ENCODE measurements at regions not wholly inside any gene's neighbourhood (a gene's known extent, or its start where the extent isn't known, plus 50 kb on each side); places are given as distances from the start of the nearest gene placed in this dataset.

DNA sequence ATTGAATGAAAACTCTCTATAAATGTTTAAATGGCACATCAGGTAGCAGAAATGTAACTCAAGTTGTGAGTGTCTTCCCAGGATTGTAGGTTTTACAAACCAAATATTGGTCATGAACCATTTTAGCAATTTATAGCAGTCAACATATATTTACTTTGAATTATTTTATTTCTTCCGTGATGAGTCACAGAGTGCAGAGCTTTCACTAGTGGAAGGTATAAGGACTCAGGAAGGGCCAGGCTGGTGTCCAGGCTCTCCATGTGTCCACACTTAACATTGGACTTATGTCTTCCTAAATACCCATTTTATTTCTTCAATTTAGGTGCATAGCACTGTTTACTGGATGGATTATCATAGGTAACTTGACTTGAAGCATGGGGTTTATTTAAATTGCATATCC lies 120.9 kb downstream of the OLIG3 start:
- Mint-ChIP-seq H3K27me3 (no peaks in the 10 kb centered on the region), H3K4me3 (no peak overlapping the region), H3K4me1 (peaks cover 7% of the 10 kb centered on the region), H3K9me3 (no peaks in the 10 kb centered on the region), H3K36me3 (ENCODE audit: low read depth) (no peaks in the 10 kb centered on the region), H3K27ac (no peak overlapping the region)
- no peak for DNase-seq
- no peak for ATAC-seq

DNA sequence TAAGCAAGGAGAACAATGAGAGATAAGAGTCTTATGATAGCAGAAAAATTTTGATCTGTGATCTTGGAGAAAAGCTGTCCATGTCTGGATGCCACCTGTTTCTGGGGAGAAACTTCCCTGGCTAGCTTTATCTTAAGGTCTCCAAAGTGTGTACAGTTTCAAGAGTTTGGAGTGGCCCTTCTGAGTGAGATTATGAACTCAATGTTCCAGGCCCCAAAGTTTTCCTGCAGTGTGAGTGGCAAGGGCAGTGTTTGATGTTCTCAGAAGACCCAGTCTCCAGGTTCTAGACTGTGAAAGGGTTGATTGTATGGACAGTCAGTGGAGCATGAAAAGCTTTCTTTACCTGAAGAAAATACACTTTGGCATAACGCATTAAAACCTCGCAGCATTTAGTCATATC lies 121.7 kb downstream of the OLIG3 start:
- H3K4me3 Mint-ChIP-seq, result no peak overlapping the region
- peaks cover 7% of the 10 kb centered on the region for H3K4me1 Mint-ChIP-seq
- H3K27ac Mint-ChIP-seq, result no peak overlapping the region
- no peaks in the 10 kb centered on the region for H3K36me3 Mint-ChIP-seq (ENCODE audit: low read depth)
- no peaks in the 10 kb centered on the region for H3K27me3 Mint-ChIP-seq
- DNase-seq, result no peak
- H3K9me3 Mint-ChIP-seq, result no peaks in the 10 kb centered on the region
- ATAC-seq, result no peak

DNA sequence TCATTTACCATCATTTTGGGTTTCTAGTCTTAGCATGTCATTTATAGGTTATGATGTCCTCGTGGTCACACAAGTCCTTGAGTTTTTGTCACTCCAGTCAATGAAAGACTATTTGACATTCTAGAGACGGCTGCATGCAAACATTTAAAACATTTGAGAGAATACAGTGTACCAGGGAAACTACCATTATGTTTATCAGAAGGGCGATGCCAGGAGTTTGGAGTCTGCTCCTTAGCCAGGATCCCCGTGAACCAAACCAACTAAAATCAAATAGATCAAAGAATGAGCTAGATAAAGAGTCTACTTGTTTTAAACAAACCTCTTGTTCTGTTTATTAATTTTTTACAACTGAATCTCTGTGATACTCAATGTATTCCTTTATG lies 122.6 kb downstream of the OLIG3 start:
- Mint-ChIP-seq H3K9me3 (no peaks in the 10 kb centered on the region), H3K27me3 (no peaks in the 10 kb centered on the region), H3K4me3 (no peak overlapping the region), H3K27ac (no peak overlapping the region), H3K36me3 (ENCODE audit: low read depth) (no peaks in the 10 kb centered on the region), H3K4me1 (peaks cover 7% of the 10 kb centered on the region)
- no peak for ATAC-seq
- no peak for DNase-seq

DNA sequence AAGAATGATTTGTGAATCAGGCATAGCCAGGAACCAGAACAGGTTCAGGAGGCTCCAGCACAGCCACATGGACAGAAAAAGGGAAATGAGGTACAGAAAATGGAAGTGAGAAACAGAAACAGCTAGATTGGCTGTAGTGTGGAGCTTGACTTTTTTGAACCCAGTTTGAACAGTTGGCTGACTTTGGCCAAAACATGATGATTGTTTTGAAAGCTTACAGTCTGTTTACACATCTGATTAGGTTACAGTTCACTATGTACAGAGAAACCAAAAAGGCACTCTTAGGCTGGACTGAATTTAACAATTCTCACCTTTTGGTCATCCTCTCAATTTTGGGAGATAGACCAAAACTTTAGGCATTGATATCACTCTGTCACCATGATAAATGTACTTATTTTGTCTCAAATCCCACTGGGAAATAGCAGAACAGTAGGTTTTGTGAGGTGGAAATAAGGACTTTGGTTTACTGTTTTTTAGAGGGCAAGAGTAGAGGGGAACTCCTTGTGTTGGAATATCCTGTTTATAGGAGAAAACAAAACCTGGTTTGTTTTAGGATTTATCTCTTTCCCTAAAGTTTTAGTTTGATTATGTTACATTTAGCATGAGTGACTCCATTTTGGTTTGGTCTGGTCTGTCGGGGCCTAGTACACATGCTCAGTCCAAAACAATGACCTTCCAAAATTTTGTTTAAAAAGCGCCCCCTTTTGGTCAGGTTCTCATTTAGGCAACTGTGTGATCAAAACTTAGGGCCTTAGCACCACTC lies 123.1 kb downstream of the OLIG3 start:
- no peaks in the 10 kb centered on the region for H3K27me3 Mint-ChIP-seq
- H3K36me3 Mint-ChIP-seq (ENCODE audit: low read depth), result no peaks in the 10 kb centered on the region
- no peak overlapping the region for H3K4me3 Mint-ChIP-seq
- H3K4me1 Mint-ChIP-seq, result peaks cover 4% of the 10 kb centered on the region
- no peak overlapping the region for H3K27ac Mint-ChIP-seq
- DNase-seq (no peak), ATAC-seq (no peak)
- no peaks in the 10 kb centered on the region for H3K9me3 Mint-ChIP-seq

DNA sequence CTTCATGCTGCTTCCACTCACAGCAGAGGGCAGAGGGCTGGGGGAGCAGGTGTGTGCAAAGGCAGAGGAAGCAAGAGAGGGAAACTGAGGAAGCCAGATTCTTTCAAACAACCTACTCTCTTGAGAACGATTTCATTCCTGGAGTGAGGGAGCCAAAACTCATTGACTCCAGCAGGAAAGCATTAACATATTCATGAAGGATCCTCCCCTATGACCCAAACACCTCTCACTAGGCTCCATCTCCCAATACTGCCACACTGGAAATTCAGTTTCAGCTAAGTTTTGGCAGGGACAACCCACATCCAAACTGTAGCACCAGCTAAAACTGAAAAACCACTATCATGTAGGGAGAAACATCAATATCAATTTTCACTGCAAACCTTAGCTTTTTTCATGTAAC lies 125.1 kb downstream of the OLIG3 start:
- no peak for DNase-seq
- no peak for ATAC-seq
- no peak overlapping the region for H3K4me3 Mint-ChIP-seq
- H3K9me3 Mint-ChIP-seq, result no peaks in the 10 kb centered on the region
- H3K27ac Mint-ChIP-seq, result no peak overlapping the region
- no peaks in the 10 kb centered on the region for H3K36me3 Mint-ChIP-seq (ENCODE audit: low read depth)
- H3K4me1 Mint-ChIP-seq, result peaks cover 7% of the 10 kb centered on the region
- H3K27me3 Mint-ChIP-seq, result no peaks in the 10 kb centered on the region

DNA sequence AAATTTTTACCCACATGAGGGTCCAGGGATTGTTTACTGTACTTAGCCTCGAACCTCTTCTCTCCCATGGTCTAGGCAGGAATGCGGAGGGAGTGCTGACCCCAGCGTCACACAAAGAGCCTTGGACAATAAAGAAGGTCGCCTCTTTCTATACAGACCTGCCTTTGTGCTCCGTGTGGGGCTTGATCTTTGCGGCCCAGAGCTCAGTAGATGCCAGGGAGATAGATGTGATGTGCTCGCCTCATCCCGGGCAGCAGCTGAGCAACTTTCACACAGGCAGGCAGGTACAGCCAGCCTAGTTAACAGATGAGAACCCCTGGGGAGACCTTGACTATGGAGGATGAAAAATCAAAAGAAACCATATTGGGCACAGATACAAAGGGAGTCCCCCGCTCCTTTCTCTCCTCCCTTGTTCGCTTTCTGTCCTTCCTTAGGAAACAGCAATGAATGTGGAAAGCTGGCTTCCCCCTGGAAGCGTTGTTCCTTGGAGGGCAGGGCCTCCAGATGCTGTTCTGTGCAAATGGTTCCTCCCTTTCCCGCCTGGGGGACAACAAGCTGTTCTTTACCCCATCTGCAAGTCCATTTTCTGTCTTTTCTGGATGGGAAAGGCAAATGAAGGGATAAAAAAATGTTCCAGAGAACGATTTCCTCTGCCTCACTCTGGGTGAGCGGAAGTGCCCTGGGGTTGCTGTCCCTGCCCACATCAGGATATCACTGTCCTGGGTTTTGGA lies 128.3 kb downstream of the OLIG3 start:
- no peaks in the 10 kb centered on the region for H3K36me3 Mint-ChIP-seq (ENCODE audit: low read depth)
- no peaks in the 10 kb centered on the region for H3K9me3 Mint-ChIP-seq
- H3K4me1 Mint-ChIP-seq, result peaks cover 24% of the 10 kb centered on the region
- no peak overlapping the region for H3K27ac Mint-ChIP-seq
- no peak for ATAC-seq
- no peak for DNase-seq
- no peak overlapping the region for H3K4me3 Mint-ChIP-seq
- H3K27me3 Mint-ChIP-seq, result no peaks in the 10 kb centered on the region

DNA sequence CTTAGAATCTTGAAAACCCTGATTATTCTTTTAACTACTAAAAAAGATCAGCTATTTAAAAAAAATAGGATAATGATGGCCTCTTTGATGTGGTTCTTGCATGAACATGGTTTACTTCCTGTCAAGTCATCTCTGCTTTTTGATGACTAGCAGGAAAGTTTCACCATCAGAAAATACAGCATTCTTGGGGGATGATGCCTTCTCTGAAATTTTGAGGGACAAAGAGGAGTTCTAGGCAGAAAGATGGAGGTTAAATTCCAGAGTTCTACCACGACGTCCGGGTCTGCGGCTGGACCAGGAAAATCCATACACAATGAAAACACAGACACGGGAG lies 130.4 kb downstream of the OLIG3 start:
- H3K27ac Mint-ChIP-seq, result peak overlapping the region; percentile 41

DNA sequence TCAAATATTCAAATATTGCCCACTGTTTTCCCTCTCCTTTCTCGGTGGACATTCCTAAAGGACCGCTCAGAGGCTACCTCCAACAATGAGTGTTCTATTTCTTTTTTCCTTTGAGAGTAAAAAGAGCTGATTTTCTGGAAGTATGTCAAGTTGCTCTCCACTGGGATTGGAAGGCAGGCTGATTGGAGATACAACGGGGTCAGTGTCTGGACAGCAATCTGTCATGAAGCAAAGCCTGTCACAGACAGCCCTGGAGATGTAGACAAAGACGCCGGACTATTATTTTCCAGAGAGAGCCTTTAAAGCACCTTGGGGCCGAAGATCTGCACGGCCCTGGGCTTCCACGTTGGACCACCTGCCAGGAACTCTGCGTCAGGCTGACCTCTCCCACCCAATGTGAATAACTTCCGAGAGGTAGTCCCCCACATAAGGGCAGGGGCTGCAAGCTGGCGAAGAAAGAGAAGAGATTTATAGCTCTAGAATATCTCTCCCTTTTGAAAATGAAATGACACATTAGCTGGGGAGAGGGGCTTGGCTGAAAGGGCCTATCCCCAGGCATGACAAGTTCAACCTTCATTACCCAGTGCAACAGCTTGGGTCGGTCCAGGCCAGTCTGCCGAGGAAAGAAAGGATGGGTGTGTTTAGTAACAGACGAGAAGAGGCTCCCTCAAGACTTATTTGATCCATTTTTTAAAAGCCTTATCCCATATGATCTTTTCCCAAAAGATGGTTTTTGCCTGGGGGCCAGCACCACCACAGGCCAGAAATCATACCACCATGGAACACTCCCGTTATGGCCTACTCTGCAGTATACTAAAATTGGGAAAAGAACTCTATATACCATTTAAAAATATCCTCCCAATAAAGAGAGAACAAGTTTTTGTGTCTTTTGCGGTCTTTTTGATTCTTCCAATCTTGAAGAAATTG lies 131.1 kb downstream of the OLIG3 start:
- Mint-ChIP-seq H3K27ac (peak overlapping the region; percentile 41), H3K4me1 (peaks cover 20% of the 10 kb centered on the region), H3K4me3 (no peak overlapping the region), H3K9me3 (no peaks in the 10 kb centered on the region), H3K36me3 (ENCODE audit: low read depth) (no peaks in the 10 kb centered on the region), H3K27me3 (no peaks in the 10 kb centered on the region)
- peak; percentile 20 for ATAC-seq
- no peak for DNase-seq

More for the DNA sequence above, 130.4 kb downstream of the OLIG3 start:
- Mint-ChIP-seq H3K4me1 (peaks cover 20% of the 10 kb centered on the region), H3K27me3 (no peaks in the 10 kb centered on the region), H3K4me3 (no peak overlapping the region), H3K36me3 (ENCODE audit: low read depth) (no peaks in the 10 kb centered on the region), H3K9me3 (no peaks in the 10 kb centered on the region)
- DNase-seq, result no peak
- ATAC-seq, result peak; percentile 46

DNA sequence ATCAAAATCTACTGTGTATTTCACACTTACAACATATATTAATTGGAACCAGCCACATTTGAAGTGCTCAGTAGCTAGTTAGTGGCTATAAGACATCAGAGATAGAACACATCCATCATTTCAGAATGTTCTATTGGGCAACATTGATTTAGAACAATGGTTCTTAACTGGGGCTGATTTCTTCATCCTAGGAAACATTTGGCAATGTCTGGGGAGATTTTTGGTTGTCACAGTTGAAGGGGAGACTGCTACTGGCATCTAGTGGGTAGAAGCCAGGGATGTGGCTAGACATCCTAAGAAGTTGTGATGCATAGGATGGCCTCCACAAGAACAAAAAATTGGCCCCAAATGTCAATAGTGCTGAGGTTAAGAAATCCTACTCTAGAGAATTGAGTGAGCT lies 132.5 kb downstream of the OLIG3 start:
- Mint-ChIP-seq H3K27me3 (no peaks in the 10 kb centered on the region), H3K4me3 (no peak overlapping the region), H3K4me1 (peaks cover 20% of the 10 kb centered on the region)

DNA sequence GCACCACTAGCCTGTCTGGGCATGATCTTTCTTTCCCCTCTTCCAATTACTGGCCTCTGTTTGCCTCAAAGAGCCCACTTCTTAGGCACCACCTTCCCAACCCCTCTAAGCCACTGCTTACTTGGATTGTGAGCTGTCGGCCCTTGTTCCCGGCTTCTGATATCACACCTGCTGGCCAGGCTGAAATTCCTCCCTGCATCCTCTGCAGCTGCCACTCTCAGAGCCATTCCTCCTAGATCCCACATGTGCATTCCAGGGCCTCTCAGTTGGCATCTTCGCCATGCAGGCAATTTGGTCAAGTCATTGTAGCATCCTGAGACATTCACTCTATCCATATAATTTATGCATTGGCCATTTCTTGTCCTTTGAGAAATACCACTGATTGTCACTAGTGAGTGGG lies 135.9 kb downstream of the OLIG3 start:
- no peak overlapping the region for H3K27ac Mint-ChIP-seq
- DNase-seq (no peak), ATAC-seq (no peak)
- no peaks in the 10 kb centered on the region for H3K36me3 Mint-ChIP-seq (ENCODE audit: low read depth)
- H3K4me3 Mint-ChIP-seq, result no peak overlapping the region
- H3K9me3 Mint-ChIP-seq, result no peaks in the 10 kb centered on the region
- no peaks in the 10 kb centered on the region for H3K27me3 Mint-ChIP-seq
- H3K4me1 Mint-ChIP-seq, result peaks cover 15% of the 10 kb centered on the region

More for the DNA sequence above, 132.5 kb downstream of the OLIG3 start:
- DNase-seq, result no peak
- H3K9me3 Mint-ChIP-seq, result no peaks in the 10 kb centered on the region
- no peak overlapping the region for H3K27ac Mint-ChIP-seq
- no peak for ATAC-seq
- H3K36me3 Mint-ChIP-seq (ENCODE audit: low read depth), result no peaks in the 10 kb centered on the region

DNA sequence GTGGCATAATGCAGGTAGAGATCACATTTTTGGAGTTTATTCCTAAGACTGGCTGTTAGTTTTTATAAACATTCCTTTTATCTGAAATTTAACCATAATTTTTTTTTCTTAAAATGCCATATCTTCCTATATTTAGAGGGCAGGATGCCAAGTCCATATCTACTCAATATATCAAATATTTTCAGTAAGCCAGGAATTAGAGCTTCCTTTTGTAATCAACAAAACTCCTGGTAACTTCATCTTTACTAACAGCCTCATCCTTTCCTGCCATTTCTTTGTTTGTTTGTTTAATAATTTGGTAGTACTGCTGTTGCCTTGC lies 136.3 kb downstream of the OLIG3 start:
- Mint-ChIP-seq H3K27me3 (no peaks in the 10 kb centered on the region), H3K27ac (no peak overlapping the region), H3K4me1 (peaks cover 16% of the 10 kb centered on the region), H3K4me3 (no peak overlapping the region), H3K9me3 (no peaks in the 10 kb centered on the region), H3K36me3 (ENCODE audit: low read depth) (no peaks in the 10 kb centered on the region)
- no peak for DNase-seq
- ATAC-seq, result no peak

DNA sequence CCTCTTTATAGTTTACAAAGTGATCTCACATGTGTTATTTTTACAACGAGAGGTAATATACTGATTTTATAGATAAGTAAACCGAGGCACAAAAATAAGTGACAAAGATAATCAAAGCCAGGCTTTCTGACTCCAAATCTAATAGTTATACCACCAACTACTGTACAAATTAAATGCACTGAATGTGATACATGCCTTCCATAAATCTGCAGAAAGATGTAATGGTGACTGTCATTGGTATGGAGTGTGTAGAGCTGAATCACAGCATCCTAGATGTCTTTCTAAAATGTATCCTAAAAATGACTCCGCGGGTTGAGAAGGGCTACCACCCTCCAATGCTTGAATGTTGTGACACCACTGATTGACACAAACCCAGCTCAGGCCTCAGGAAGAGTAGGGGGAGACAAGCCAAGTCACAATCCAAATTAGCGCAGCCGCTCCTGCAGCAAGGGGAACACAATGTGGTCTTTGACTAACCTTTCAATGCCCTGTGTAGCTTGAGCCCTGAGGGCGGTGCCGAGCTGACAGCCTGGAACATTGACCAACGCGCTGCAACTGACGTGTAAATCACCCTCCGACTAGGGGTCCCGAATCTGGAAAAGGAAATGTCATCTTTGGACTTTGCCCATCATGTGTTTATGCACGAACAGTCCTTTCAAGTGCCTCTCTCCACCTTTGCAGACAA lies 136.8 kb downstream of the OLIG3 start:
- H3K4me3 Mint-ChIP-seq, result no peak overlapping the region
- no peaks in the 10 kb centered on the region for H3K27me3 Mint-ChIP-seq
- H3K9me3 Mint-ChIP-seq, result no peaks in the 10 kb centered on the region
- no peak overlapping the region for H3K27ac Mint-ChIP-seq
- no peaks in the 10 kb centered on the region for H3K36me3 Mint-ChIP-seq (ENCODE audit: low read depth)
- peaks cover 14% of the 10 kb centered on the region for H3K4me1 Mint-ChIP-seq
- DNase-seq (no peak), ATAC-seq (no peak)

DNA sequence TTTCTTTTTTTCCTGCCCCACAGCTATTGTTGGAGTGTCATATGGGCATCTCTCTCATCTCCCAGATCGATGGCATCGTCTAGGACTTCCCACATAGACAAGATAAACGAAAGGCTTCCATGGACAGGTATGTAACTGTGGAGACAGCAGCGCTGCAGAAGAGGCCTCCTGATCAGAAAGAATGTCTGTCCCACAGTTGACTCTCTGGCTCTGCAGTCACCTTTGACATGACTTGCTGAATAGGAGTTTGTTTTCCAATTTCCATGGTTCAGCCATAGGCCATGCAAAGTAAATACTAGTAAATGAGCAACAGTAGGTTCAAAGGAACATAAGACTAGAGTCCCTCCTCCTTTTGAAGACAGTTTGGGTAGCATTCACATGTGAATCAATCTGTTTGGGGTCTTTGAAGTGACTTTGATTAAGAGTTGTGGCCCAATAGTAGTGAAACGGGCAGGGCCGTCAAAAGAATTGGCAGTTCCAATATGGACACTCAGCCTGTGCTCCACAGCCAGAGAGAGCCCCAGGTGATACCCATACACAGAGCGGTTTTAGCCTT lies 134.7 kb upstream of the IFNGR1 start:
- Mint-ChIP-seq H3K4me1 (peaks cover 13% of the 10 kb centered on the region), H3K36me3 (ENCODE audit: low read depth) (no peaks in the 10 kb centered on the region), H3K27me3 (no peaks in the 10 kb centered on the region), H3K9me3 (no peaks in the 10 kb centered on the region), H3K27ac (no peak overlapping the region), H3K4me3 (no peak overlapping the region)
- DNase-seq (no peak), ATAC-seq (no peak)

DNA sequence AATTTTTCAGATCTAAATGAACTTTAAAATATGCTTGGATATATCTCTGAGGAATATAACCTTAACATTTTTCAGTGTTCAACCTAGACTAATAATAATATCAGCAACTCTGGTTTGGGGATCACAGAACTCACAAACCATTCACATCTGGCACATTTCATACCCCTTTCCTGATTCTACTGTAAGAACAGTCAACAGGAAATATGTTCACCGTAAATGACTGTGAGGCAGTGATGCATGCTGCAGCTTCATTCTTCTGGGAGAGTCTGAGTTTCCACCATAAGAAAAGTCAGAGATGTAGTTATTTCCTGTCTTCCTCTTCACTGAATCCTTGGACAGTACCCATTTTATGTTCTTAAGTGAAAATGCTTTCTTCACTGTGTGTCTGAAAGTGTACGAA lies 134.2 kb upstream of the IFNGR1 start:
- DNase-seq (no peak), ATAC-seq (peak; percentile 49)
- Mint-ChIP-seq H3K36me3 (ENCODE audit: low read depth) (no peaks in the 10 kb centered on the region), H3K4me3 (no peak overlapping the region), H3K4me1 (peaks cover 13% of the 10 kb centered on the region), H3K27me3 (no peaks in the 10 kb centered on the region), H3K9me3 (no peaks in the 10 kb centered on the region), H3K27ac (no peak overlapping the region)
